ENCODE measurements at regions not wholly inside any gene's neighbourhood (a gene's known extent, or its start where the extent isn't known, plus 50 kb on each side); places are given as distances from the start of the nearest gene placed in this dataset.

DNA sequence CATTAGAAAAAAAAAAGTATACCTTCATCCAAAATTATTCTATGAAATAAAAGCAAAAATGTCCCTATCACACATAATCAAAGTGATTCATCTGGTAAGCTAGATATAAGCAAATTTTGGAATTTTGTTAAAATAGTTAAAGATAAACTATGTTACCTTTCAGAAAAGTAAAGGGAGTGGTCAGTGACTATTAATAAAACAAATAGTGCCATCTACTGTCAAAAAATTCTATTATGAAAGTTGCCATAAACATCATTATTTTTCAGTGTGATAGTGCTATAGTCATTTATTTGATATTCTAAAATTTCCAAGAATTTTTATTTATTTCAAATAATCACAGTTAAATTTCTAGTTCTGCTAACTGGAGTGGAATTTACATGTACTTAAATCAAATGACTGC, 803.7 kb downstream of the KCNT2 start:
- peak; percentile 16 for DNase-seq

DNA sequence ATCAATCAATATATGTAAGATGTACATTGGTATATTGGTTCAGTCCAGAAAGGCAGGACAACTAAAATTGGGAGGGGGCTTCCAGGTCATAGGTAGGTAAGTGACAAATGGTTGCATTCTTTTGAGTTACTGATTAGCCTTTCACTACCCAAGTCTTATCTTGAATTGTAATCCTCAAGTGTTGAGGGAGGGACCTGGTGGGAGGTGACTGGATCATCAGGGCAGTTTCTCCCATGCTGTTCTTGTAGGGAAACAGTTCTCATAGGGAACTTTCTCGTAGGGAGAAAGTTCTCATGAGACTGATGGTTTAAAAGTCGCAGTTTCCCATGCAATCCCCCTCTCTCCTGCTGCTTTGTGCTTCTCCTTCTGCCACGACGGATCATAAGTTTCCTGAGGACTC, 809.2 kb downstream of the KCNT2 start:
- no peak for DNase-seq

DNA sequence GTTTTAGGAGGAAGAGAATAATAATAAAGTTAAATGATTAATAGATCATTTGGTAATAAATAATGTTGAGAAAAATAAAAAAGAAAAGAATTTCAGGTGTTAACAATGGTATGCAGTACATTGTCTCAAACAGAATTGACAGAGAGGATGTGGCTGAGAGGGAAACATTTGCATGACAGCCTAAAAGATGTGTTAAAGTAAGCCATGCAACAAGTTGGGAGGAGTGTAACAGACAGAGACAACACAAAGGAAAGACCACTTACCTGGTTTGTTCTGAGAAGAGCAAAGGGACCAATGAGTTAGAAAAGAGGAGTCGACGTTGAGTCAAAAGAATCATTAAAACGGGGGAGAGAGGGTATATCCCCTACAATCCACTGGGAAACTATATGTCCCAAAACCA, 814.0 kb downstream of the KCNT2 start:
- no peak for DNase-seq

DNA sequence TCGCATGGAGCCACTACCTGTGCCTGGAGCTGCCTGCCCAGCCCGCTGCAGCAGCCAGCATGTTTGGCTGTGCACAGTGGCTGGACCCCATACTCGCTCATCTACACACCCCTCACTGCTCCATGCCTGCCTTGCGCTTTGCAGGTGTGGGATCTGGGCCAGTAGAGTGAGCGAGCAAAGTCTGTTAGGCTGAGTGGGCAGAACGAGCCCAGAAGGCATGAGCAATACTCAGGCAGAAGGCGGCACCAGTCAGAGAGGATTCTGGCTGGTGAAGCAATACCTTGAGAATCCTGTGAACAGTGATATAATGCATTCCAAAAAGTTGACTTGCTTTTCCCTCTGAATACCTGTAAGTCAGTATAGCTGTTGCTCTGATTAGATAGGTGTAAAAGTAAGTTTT, 816.4 kb downstream of the KCNT2 start:
- no peak for DNase-seq

DNA sequence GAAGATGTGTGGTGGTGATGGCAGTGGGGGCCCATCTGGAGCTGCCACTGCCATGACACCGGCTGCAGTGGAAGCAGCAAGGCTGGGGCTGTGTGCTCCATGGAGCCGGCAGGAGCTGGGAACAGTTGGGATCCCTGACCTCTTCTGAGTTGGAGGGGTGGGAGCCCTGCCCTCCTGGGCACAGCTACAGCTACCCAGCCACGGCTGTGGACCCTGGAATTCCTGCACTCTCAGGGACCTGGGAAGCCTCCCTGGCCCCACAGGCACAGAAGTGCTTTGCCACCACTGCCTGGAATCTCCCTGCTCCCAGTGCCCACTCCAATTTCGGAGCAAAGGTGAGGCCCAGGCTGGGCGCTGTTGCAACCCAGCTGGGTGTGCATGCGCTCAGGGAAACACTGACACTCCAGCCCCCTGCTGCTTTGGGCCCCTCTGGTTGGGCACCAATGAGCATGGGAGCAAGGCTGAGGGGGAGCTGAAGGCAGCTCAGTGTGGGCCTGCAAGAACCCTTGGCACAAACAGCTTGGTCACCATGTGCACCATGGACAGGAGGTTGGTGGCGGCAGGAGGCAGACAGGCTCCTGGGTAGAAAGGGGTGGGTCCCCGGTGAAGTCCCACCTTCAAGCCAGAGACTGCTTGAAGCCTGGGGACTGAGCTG, 817.6 kb downstream of the KCNT2 start:
- no peak for DNase-seq

DNA sequence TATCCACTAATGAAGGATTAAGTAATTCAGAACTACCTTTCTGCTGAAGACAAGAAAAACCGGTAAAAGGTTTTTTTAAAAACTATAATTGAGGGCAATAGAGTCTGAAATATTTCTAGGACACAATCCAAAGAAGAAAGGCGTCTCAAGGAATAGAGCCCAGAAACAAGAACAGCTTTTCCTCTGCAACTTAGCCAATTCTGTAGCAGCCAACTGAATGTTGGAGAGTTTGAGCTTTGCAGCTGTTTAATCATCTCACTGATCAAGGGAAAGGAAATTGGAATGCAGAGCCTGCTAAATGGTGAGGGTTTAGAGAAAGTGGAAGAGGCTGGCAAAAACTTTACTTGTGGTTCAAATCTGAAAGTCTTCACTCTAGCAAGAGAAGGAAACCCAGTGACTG, 818.9 kb downstream of the KCNT2 start:
- no peak for DNase-seq

DNA sequence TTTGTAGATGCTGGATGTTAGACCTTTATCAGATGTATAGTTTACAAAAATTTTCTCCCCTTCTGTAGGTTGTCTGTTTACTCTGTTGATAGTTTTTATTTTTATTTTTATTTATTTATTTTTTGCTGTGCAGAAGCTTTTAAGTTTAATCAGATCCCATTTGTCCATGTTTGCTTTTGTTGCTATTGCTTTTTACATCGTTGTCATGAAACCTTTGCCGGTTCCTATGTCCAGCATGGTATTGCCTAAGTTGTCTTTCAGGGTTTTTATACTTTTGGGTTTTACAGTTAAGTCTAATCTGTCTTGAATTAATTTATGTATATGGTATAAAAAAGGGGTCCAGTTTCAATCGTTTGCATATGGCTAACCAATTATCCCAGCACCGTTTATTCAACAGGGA, 819.5 kb downstream of the KCNT2 start:
- DNase-seq: no peak

DNA sequence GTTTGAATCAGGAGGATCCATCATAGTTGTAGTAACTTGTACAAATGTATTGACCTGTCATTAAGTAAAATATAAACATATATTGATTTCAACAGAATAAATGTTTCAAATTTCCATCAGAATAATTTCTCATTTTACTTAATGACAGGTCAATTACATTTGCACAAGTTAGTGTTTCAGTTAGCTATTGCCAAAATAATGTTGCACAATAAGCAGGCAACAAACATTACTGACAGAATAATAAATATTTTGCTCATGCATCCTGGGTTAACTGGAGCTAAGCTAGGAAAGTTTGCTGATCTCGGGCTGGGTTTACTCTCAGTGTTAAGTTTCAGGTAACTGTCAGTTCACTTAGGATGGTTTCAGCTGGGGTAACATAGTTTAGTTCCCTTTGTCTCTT, 822.4 kb downstream of the KCNT2 start:
- DNase-seq: no peak

DNA sequence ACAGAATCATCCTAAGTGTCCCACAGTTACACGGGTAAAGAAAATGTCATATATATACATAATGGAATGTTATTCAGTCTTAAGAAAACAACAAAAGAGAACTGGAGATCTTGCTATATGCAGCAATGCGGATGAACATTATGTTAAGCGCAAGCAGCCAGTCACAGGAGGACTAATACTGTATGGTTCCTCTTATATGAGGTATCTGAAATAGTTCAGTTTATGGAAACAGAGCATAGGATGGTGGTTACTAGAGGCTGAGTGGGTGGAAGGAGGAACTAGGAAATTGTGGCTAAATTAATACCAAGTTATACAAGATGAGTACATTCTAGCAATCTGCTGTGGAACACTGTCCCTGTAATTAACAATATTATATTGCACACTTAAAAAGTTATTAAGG, 834.3 kb downstream of the KCNT2 start:
- no peak for DNase-seq

DNA sequence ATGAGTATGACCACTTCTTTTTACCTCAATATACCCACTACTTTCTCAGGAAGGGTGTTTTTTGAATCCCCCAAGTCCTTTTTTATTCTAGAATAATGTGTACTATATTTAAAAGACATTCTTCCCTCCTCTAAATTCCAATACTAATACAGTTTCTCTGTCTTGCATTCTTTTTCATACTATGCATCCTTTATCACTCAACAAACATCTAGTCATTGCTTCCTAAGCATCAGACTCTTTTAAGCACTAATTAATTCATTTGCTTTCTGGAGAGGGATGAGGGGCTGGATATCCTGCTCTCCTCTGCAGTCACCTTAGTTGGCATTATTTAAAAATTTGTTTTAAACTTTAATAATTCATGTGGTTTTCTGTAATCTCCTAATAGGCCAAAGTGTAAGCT, 838.8 kb downstream of the KCNT2 start:
- no peak for DNase-seq

DNA sequence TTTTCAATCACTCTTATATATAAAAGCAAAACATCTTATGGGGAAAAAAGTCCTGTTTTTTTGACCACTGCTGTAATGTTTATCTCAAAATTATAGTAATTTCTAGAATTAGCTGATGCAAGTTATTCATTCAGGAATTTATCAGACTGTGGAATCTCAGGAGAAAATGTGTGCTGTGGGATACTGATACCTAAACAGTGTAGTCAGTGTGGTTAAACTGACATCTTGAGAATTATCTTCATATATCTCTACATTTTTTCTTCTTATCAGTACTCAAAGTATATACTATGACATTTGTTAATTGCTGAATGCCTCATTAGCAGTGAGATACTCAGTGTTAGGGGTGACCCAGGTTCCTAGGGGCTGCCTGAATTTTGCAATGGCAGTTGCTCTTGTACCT, 839.3 kb downstream of the KCNT2 start:
- no peak for DNase-seq

DNA sequence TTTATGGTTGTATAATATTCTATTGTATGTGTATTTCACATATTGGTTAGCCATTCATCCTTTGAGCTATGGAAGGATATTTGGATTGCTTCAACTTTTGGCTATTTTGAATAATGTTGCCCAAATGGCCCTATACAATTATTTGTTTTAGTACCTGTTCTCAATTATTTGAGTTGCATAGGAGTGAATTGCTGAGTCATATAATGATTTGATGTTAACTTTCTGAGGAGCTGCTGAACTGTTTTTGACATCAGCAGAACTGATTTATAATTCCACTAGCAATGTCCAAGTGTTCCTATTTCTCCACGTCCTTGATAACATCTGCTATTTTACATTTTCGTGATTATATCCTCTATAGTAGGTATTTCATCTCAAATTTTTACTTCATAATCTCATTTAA, 839.9 kb downstream of the KCNT2 start:
- DNase-seq: no peak

DNA sequence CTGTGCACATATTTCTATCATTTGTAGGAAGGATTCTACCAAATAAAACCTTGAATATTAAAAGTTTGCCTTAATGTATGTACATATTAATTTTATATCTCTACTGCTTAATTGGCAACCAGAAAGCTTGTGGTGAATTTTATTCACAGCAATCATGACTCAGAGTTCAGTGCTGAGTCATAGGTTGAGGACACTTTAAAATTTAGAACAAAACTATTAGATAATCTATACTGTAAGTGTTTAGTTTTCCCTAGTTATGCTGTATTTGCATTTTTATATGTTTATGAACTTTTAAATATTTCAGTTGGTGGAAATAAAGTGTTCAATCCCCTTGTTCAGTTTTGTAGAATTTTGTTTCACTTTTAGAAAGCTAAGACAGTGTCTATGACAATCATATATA, 841.5 kb downstream of the KCNT2 start:
- no peak for DNase-seq

DNA sequence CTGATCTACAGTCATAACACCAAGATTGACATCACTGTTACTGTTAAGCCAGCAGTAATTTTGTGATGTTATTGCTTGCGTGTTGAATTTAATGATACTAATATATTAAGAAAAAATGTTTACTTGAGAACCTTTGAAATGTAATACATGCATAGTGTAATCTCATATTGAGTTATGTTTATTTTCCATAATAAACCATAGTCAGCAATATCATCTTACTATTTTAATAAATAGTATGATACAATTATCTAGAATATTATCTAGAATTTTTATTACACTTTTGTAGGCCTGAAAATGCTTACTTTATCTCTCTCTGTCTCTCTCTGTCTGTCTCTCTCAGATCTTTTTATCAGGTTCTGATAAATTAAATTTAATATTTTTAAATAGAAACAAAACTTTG, 843.1 kb downstream of the KCNT2 start:
- DNase-seq: no peak

DNA sequence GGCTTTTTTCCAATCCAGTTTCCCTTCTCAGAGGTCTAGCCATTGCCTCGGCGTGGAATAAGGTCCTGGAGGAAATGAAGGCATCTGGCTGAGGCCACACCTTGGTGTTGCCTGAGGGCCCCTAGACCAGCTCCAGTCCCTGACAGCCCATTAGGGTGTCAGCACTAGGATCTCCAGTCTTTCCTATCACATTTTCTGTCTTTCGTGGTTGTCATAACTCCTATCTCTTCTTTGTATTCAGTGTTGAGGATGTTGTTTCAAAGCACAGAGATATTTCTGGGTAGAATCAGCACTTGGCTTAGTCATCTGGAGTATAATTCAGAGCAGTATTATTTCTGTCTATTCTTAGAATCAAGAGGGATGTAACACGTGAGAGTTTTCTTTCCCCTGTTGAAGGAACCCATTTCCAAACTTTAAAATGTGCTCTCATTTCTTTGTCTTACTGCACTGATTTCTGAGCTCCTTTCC, 844.3 kb downstream of the KCNT2 start:
- no peak for DNase-seq

DNA sequence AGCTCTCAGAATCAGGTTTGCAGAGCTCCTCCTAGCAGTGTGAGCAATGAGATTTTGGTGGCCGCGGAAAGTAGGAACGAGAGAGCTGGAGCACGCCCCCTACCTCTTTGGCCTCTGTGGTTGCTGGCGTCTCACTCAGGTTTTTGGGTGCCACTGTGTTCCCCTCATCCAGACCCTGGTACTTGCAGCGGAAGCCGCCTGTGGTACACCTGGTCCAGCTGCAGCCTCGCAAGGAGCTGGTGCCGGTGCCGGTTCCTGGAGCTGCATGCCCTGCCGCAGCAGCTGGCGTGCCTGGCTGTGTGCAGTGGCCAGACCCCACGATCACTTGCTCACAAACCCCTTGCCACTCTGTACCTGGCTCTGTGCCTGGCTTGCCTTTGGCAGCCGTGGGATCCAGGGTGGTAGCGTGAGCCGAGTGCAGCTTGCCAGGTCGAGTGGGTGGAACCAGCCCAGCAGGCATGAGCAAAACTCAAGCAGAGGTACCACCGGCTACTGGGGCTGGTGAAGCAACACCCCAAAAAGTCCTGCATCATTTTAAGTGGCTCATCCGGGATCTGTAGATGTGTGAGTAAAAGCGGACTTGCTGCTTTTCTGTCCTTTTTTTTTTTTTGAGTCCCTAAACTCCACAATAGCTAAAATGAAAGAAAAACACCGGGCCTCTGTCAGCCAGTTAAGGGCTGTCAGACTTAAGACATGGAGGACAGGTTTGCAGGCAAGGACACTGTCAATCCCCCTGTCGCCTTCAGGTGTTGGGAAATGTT, 844.9 kb downstream of the KCNT2 start:
- no peak for DNase-seq

DNA sequence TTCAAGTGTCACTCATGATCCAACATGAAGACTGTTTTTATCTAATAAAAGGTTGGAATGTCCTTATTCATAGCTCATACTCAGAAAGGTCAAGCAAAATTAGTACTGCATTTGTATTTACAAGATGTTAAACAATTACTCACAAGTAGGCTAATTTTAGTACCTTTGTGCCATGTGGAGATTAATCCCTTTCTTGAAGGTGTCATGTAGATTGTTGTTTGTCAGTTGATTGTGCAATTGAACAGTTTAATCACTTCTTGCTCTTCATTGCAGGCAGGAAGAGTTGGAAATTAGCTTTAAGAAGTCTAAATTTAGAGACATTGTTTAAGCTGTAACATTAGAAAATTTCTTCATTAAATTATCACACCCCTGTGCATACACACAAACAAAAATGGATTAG, 847.1 kb downstream of the KCNT2 start:
- no peak for DNase-seq

DNA sequence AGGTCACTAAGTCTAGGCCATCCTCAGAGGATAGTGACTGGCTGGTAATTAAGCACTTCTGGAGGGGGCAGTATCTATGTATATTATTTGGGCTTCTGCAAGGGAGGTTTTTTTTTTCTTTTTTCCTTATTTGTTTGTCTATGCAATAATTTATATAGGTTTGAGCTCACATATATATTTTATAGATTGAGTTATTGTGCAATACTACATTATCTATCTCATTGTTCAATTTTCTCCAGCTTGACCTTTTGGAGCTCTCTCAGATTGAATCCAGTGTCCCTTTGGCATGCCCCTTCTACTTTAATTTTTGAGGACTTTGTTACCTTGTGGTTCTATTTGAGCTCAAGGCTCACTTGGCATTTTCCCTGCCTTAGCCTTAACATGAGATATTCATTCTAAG, 852.1 kb downstream of the KCNT2 start:
- no peak for DNase-seq

DNA sequence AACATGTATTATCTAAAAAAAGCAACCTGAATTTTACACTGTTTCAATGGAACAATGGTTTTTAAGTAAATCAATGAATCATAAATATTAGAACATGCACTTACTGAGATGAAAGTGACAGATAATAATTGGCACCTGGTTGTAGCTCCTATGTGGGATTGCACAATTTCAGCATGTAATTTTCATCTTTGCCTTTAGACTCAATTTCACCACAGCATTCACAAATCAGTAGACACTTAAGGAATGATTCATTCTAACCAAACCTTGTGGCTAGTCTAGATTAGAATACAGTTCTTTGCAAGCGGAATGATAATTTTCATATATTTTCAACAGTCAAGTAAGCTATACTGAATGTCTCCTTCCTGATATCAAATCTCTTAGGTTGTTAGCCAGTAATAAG, 853.4 kb downstream of the KCNT2 start:
- no peak for DNase-seq

DNA sequence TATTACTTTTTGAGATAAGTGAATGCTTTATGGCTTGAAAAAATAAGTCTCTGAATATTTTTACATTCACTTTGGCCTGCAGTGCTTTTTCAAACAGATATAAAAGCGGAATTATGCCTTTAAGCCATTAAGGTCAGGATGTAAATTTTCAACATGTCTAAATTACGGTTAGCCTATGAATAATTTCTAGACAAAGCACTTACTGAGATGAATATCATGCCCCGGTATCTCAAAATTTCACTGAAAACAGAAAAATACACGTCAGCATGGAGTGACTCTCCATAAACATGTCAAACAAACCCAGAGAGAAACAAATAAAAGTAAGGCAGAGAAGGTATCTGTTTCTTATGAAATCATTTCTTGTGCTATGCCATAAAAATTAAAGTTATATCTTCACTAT, 853.9 kb downstream of the KCNT2 start:
- no peak for DNase-seq

DNA sequence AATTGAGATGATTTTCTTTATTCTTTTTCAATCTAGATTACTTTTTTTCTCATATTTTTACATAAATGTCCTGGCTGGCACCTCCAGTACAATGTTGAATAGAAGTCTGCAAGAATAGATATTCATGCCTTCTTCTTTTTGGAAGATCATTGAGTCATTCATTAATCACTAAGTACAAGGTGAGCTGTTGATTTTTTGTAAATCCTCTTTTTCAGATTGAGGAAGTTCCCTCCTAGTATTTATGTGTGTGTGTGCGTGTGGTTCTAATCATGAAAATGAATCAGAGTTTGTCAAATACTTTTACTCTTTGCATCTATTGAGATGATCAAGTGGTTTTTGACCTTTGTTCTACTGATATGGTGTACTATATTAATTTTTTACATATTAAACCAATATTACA, 859.3 kb downstream of the KCNT2 start:
- no peak for DNase-seq

DNA sequence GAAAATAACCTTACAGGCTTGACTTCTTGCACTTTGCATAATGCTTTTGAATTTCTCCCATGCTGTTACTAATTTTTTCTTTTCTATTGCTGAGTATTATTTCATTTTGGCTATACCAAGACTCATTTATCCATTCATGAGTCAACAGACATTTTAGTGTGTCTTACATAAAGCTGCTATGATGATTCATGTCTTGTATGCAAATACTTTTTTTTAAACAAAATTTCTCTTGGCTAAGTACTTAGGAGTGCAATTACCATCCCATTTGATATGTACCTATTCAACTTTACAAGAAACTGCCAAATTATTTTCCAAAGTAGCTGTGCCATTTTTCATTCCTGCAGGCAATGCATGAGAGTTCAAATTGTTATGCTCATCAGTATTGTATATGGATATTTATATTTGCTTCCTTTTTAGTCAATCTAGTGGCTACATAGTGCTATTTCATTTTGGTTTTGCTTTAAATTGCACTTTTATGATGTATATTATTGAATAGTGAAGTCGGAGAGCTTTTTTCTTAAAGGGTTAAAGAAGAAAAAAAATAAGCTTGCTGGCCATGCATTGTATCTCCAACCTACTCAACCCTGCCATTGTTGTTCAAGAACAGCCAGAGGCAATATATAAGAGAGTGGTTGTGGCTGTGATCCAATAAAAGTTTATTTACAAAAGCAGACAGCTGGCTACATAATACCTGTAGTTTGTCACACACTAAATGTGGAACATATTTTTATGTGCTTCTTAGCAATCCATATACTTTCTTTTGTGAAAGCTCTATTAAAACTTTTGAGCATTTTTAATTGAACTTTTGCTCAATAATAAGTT, 862.8 kb downstream of the KCNT2 start:
- no peak for DNase-seq

DNA sequence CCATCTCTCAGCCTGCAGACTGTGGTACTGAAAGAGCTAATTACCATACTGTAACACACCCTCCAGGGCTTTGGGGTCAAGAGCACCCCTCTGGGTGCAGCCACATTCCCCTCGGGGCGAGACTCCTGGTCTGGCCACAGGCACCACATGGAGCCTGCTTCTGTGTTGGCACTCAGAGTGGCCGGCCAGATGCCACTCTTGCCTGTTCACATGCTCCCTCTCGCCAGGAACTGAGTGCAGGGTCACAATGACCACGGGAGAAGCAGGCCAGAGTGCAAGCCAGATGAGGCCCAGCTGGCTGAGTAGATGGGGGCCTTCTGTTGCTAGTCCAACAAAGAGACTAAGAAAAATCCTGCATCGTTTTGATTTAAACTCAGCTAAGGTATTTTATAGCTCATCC, 864.0 kb downstream of the KCNT2 start:
- no peak for DNase-seq

DNA sequence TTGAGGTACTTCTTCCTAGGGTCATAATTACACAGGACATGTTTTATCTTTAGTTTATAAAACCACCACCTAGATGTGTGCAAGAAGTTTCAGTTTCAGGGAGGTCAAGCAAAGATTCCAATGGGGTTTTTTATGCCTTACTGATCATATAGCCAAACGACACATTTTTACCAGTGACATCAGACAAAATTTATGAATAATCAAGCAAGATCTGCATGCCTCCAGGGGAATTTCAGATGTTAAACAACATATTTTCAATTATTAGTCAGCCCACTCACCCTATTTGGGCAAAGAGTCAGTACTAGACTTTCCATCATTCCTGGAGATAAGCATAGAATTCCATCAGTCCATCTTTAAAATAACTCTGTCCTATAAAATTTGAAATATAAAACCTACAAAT, 867.4 kb downstream of the KCNT2 start:
- no peak for DNase-seq

Data from hematopoietic multipotent progenitor cell treated with erythropoietin and hydrocortisone succinate and interleukin-3 and kit ligand, for 6 days (in vitro differentiated cells).